Suprapubic skin (tissue), 4 donors: ENCODE measurements at regions not wholly inside any gene's neighbourhood (a gene's known extent, or its start where the extent isn't known, plus 50 kb on each side); places are given as distances from the start of the nearest gene placed in this dataset.

Experiments
- DNase-seq, 2 donors: peaks; one replicate each; pipeline ENCODE4 v3.0.0-alpha.2; 2019; ENCODE audit warnings: low spot score in 2 of 2
- H3K27ac ChIP-seq: fragments of 200-600 bp; sonication (generic); one replicate; pipeline ENCODE4 v1.5.1; 2019
- H3K27me3 ChIP-seq: fragments of 200-600 bp; sonication (generic); one replicate; pipeline ENCODE4 v1.5.1; 2019
- H3K36me3 ChIP-seq: fragments of 200-600 bp; sonication (generic); one replicate; pipeline ENCODE4 v1.5.1; 2019
- H3K4me1 ChIP-seq: fragments of 200-600 bp; sonication (generic); one replicate; pipeline ENCODE4 v1.5.1; 2019
- H3K4me3 ChIP-seq: fragments of 200-600 bp; sonication (generic); one replicate; pipeline ENCODE4 v1.5.1; 2019; ENCODE audit warnings: mild to moderate bottlenecking
- H3K9me3 ChIP-seq: fragments of 200-600 bp; sonication (generic); one replicate; pipeline ENCODE4 v1.5.1; 2019
- EP300 ChIP-seq: sonication (generic); formaldehyde crosslinking; IDR thresholded peaks from one replicate; pipeline ENCODE4 v1.6.1; 2017; ENCODE audit warnings: antibody characterized with exemption
- POLR2A ChIP-seq, 2 donors: fragments of 450-650 bp; IDR thresholded peaks; one replicate each; pipeline ENCODE4 v1.6.1; 2017; ENCODE audit warnings: antibody characterized with exemption in 2 of 2, mild to moderate bottlenecking in 2 of 2, moderate library complexity in 2 of 2
- POLR2AphosphoS5 ChIP-seq, 3 donors: sonication (generic); formaldehyde crosslinking; IDR thresholded peaks; one replicate each; pipeline ENCODE4 v1.6.1; 2017; ENCODE audit warnings: antibody characterized with exemption in 3 of 3
- WGBS: methylation state at CpG from one replicate; pipeline ENCODE4 v1.1.5; 2018; 5-methylcytosine and 5-hydroxymethylcytosine counted together
- TF ChIP-seq, protein P1 (sequence below), 2 donors: fragments of 200-600 bp in 1 of 2; fragments of 450-650 bp in 1 of 2; sonication (generic) in 1 of 2; IDR thresholded peaks; one replicate each; pipeline ENCODE4 v1.5.1; 2016 to 2019; ENCODE audit warnings: antibody characterized with exemption in 2 of 2, mild to moderate bottlenecking in 1 of 2, moderate library complexity in 1 of 2

GRCh38 chr3:147615035-147615434 lies 205.9 kb downstream of the ZIC1 start:
- Histone ChIP-seq H3K36me3 (no peaks in the 10 kb centered on the region), H3K9me3 (no peaks in the 10 kb centered on the region), H3K27me3 (no peaks in the 10 kb centered on the region), H3K27ac (no peak overlapping the region), H3K4me1 (peaks cover 2% of the 10 kb centered on the region), H3K4me3 (no peak overlapping the region)
- no peak for DNase-seq
- TF ChIP-seq, protein P1, sequence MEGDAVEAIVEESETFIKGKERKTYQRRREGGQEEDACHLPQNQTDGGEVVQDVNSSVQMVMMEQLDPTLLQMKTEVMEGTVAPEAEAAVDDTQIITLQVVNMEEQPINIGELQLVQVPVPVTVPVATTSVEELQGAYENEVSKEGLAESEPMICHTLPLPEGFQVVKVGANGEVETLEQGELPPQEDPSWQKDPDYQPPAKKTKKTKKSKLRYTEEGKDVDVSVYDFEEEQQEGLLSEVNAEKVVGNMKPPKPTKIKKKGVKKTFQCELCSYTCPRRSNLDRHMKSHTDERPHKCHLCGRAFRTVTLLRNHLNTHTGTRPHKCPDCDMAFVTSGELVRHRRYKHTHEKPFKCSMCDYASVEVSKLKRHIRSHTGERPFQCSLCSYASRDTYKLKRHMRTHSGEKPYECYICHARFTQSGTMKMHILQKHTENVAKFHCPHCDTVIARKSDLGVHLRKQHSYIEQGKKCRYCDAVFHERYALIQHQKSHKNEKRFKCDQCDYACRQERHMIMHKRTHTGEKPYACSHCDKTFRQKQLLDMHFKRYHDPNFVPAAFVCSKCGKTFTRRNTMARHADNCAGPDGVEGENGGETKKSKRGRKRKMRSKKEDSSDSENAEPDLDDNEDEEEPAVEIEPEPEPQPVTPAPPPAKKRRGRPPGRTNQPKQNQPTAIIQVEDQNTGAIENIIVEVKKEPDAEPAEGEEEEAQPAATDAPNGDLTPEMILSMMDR (IDR thresholded peaks at IDR 0.05) = no peak
- no peak for TF ChIP-seq POLR2AphosphoS5 (IDR thresholded peaks at IDR 0.05)
- no peak for TF ChIP-seq EP300
- TF ChIP-seq POLR2A (IDR thresholded peaks at IDR 0.05) = no peak
- WGBS = 79% methylated on average over 4 of the region's 4 CpGs

DNA sequence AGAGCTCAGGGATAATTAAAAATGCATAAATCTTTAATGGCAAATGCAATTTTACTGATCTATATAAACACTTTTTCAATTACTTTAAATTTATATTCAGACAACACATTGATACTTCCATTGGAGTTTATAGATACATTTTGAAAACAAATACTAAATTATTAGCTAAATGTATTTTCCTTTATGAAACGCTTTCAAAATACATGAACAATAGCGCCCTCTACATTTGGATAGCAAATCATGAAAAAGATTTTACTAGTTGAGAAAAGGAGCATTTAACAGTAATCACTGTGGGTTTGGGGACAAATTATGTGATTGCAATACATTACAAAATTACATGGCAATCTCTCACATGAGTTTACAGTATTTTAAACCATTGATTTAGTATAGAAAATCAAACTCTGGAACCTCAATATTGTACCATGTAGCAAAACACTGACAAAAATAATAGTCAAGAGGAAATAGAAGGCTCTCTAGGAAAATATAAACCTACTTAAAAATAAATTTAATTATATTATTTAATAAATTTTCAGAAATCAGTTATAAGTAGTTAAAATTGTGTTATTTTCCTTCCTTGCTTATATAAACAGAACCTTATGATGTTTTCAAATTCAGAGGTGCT lies 207.9 kb downstream of the ZIC1 start:
- Histone ChIP-seq H3K36me3 (no peaks in the 10 kb centered on the region), H3K27me3 (no peaks in the 10 kb centered on the region), H3K4me1 (peaks cover 2% of the 10 kb centered on the region), H3K9me3 (no peaks in the 10 kb centered on the region), H3K4me3 (no peak overlapping the region), H3K27ac (no peak overlapping the region)
- no peak for DNase-seq
- WGBS = 7% methylated on average over 2 of the region's 2 CpGs
- TF ChIP-seq POLR2A (IDR thresholded peaks at IDR 0.05) = no peak

DNA sequence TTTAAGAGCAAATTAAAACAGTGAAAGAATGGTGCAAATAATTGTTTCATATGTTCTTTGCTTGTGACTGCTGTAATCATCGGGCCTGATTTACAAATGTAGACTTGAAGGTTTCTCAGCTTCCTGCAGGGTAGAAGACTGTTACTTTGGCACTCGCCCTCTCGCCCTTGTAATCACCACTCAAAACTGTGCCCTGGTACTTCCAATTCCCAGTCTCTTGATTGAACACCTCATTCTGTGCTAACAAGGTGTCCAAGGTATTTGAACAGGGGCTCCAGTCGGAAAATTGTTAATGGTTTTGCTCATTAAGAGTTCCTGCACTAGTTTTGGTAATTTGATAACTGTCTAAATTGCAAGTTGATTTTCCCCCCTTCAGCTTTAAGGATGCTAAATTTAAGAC lies 209.5 kb downstream of the ZIC1 start:
- 68% methylated on average over 4 of the region's 4 CpGs for WGBS
- H3K27ac ChIP-seq = no peak overlapping the region
- TF ChIP-seq POLR2AphosphoS5 (IDR thresholded peaks at IDR 0.05) (no peak), POLR2A (IDR thresholded peaks at IDR 0.05) (no peak)
- TF ChIP-seq, protein P1 (IDR thresholded peaks at IDR 0.05) = no peak
- no peaks in the 10 kb centered on the region for H3K36me3 ChIP-seq
- no peak overlapping the region for H3K4me3 ChIP-seq
- DNase-seq = no peak
- no peaks in the 10 kb centered on the region for H3K9me3 ChIP-seq
- H3K27me3 ChIP-seq = no peaks in the 10 kb centered on the region
- H3K4me1 ChIP-seq = peaks cover 2% of the 10 kb centered on the region

DNA sequence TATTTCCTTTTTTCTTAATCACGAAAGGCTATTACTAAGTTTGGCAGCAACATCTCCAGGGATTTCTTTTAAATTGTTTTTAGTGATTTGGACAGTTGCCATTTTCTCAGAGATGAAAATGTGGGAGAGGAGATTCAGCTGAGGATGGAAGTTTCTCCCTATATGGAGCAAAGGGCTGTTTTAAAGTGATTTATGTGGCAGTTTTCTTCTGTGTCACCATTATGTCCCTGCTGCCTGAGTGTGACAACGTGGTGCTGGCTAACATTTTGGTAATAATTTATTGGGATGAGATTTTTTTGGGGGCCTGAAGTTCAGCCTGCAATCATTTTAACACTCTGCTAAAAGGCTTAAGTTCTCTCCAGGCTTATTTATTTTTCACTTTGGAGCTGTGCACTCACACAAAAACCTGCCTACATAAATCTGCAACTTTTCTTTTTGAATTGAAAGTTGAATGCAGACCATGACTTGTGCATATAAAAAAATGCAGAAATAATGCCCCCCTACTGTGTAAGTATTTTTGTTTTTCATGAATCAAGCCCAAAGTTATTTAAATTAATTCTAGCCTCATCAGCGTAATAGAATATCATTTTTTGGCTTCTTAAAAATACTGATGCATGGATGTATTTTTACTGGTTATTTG lies 210.9 kb downstream of the ZIC1 start:
- Histone ChIP-seq H3K4me1 (peaks cover 2% of the 10 kb centered on the region), H3K4me3 (no peak overlapping the region), H3K9me3 (no peaks in the 10 kb centered on the region), H3K27me3 (no peaks in the 10 kb centered on the region), H3K36me3 (no peaks in the 10 kb centered on the region), H3K27ac (no peak overlapping the region)
- DNase-seq = no peak
- TF ChIP-seq, protein P1 (IDR thresholded peaks at IDR 0.05) = no peak
- no peak for TF ChIP-seq POLR2A (IDR thresholded peaks at IDR 0.05)
- no peak for TF ChIP-seq POLR2AphosphoS5 (IDR thresholded peaks at IDR 0.05)
- TF ChIP-seq EP300 = no peak
- WGBS = 39% methylated on average over 3 of the region's 3 CpGs

GRCh38 chr3:147620906-147621305 lies 211.7 kb downstream of the ZIC1 start:
- TF ChIP-seq POLR2A (IDR thresholded peaks at IDR 0.05) (no peak), EP300 (no peak), POLR2AphosphoS5 (IDR thresholded peaks at IDR 0.05) (no peak)
- TF ChIP-seq, protein P1 (IDR thresholded peaks at IDR 0.05) = no peak
- DNase-seq = no peak
- Histone ChIP-seq H3K36me3 (no peaks in the 10 kb centered on the region), H3K4me1 (peaks cover 2% of the 10 kb centered on the region), H3K4me3 (no peak overlapping the region), H3K27ac (no peak overlapping the region), H3K9me3 (no peaks in the 10 kb centered on the region), H3K27me3 (no peaks in the 10 kb centered on the region)
